Dermis microvascular lymphatic vessel endothelial cell (primary cell): ENCODE measurements at regions not wholly inside any gene's neighbourhood (a gene's known extent, or its start where the extent isn't known, plus 50 kb on each side); places are given as distances from the start of the nearest gene placed in this dataset.

Experiments
- DNase-seq, 2 donors: peaks; one replicate each; pipeline versions ENCODE4 v3.0.0 to v3.0.0-alpha.2; 2010; ENCODE audit warnings: low read depth in 2 of 2

DNA sequence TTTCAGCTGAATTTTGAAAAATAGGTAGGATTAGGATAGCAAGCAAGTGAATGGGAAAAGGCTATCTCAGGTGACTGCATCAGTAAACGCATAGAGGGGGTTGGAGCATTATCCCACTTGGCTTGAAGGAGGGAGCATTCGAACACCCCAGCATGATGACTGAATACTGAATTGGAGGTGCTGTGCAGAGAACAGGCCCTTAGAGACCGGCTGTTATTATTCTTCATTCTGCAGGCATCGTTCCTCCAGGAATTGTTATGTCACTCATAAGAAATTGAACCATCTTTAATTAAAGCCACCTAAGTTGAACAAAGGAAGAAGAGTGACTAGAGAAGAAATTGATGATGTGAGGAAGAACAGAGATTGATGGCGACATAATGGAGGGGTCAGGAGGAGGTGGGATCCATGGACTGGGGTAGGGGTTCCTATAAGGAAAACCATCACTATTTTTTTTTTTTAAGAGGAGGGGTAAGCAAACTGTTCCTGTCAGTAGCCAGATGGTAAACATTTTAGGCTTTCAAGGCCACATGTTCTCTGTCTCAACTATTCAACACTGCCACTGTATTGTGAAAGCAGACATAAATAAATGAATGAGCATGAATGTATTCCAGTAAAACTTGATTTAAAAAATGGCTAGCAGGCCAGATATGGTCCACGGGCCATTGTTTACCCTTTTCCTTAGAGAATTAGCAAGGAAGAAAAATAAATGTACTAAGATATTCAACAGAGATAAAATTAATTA is 264.7 kb upstream of the TAC1 start:
- no peak for DNase-seq

- no peak for DNase-seq
Observed at GRCh38 chr7:97468493-97468892, 263.4 kb upstream of the TAC1 start.

- no peak for DNase-seq
Observed at GRCh38 chr7:97470726-97471125, 261.2 kb upstream of the TAC1 start.

DNA sequence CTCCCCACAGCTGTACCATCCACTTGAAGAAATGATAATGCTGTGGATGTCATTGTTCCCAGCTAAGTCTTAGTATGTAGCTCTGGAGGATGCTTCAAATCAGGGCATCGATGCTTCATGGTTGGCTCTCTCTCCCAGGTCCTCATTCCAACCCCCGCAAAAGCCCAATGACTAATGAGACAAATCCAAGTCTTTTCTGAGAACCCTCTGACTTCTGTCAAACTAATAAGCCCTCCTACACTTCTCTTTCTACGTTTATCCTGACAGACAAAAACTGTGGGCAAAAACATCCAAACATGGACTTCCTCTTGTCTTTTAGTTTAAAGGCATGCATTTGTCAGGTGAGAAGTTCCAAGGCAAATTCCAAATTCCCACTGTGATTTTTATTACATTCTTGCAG is 260.4 kb upstream of the TAC1 start:
- DNase-seq, result no peak

DNA sequence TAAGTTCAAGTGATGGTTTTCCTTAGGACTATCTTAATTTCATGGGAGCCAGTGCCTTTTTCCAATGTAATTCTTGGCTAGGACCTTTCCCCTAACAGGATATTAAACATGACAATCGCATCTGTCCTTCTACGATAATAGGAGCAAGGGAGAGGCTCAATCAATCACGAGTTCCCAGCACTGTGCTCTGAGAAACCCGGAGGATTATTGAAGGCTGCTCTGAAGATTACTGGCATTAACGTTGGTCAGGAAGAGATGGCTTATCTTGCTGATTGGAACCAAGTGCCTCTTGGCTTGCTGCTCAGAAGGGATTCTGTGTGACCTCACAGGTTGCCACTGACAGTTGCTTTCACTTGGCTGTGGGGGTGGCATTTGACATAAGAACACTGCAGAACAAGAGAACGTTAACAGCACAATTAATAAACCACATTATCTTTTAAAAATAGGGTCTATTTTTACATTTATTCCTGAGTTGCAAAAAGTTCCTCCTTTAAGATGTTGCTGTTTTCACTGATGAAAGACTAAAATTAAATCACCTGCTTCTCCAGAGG is 252.1 kb upstream of the TAC1 start:
- DNase-seq, result no peak

- no peak for DNase-seq
Observed at GRCh38 chr7:97480772-97481390, 251.0 kb upstream of the TAC1 start.

GRCh38 chr7:97495487-97495886 is 236.4 kb upstream of the TAC1 start:
- no peak for DNase-seq

DNA sequence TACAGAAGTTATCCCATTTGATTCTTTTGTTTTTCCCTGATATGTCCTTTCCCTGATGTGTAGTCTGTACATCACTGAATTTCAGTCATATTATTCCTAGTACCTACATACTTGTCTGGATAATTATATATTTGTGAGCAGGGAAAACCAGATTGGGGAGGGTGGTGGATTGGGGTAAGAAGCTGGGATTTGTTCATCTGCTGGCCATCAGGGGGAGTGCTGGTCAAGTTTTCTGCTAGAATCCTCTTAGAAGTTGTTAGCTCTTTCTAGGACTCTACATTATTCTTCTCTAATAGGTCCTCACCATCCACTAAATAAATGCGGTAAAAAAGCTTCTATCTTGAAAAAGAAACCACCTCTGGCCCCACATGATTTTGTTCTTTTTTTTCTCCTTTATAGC is 232.7 kb upstream of the TAC1 start:
- peak in 1 of 2 donors; percentile 2 for DNase-seq

DNA sequence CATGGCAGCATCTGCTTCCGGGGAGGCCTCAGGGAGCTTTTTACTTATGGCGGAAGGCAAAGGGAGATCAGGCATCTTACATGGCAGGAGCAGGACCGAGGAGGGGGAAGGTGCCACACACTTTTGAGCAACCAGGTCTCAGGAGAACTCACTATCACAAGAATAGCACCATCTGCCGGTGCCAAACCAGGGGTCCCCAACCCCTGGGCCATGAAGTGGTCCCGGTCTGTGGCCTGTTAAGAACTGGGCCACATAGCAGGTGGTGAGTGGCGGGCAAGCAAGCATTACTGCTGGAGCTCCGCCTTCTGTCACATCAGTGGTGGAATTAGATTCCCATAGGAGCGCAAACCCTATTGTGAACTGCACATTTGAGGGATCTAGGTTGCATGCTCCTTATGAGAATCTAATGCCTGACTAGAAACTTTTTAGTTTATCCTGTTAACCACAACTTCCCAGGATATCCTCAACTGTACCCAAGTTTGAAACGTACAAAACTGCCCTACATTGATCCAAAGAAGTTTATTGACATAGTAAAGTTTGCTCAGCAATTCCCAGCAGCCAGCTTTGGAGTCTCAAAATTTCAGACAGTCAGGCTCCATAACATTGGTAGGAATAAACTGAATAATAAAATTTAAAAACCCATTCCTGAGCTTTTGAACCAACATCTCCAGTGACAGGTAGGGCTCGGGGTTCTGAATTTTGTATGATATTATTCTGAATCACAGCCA is 228.4 kb upstream of the TAC1 start:
- no peak for DNase-seq

GRCh38 chr7:97506728-97507127 is 225.2 kb upstream of the TAC1 start:
- no peak for DNase-seq

GRCh38 chr7:97512441-97513207 is 219.3 kb upstream of the TAC1 start:
- no peak for DNase-seq

DNA sequence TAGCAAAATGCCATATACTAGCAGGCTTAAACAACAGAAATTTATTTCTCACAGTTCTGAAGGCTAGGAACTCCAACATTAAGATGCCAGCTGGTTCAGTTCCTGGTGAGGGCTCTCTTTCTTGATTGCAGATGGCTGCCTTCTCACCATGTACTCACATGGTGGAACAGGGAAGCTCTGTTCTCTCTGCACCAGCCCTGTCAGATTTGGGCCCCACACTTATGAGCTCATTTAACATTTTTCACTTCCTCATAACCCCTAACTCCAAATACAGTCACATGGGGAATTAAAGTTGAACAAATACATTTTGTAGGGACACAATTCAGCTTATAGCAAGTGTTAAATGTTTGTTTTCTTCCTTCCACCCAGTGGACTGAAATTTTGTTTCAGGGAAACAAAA is 218.6 kb upstream of the TAC1 start:
- DNase-seq, result no peak

- no peak for DNase-seq
Observed at GRCh38 chr7:97541188-97541587, 190.7 kb upstream of the TAC1 start.

- DNase-seq, result peak in 1 of 2 donors; percentile 6
Observed at GRCh38 chr7:97555857-97556421, 175.9 kb upstream of the TAC1 start.

GRCh38 chr7:97565665-97566064 is 166.2 kb upstream of the TAC1 start:
- no peak for DNase-seq

DNA sequence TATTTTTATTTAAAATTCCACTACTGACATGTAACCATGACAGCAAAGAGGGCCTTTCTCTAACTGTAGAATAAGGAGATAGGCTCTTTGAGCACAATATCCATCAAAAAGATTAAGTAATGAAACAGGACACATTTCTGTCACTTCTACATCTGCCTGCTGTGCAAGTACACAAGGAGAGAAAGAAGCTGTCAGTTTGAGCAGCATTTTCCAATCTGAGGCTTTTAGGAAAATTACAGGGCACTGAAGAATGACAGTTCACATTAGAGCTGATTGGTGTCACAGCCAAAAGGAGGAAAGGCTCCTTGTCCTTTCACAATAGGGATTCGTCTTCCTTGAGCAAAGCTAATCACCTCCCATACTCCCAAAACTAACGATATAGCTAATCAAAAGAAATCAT is 158.8 kb upstream of the TAC1 start:
- DNase-seq, result no peak

DNA sequence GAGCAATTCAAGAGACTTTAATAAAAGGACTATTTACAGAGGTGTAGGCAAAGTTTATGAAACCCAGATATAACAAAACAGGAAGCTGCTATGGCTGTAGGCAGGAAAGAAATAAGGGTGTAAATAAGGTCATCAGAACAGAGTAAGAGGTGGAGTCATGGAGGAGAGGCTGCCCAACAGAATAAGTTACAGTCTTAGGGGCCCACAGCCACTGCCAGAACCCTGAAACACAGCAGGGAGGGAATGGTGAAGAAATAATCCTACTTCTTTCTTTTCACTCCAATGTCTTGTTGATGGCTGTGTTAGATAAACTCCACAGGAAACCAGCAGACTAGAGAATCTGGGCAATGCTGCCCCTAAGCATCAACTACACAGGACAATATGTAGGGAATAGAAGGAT is 155.8 kb upstream of the TAC1 start:
- no peak for DNase-seq

GRCh38 chr7:97578225-97578624 is 153.7 kb upstream of the TAC1 start:
- DNase-seq, result no peak

GRCh38 chr7:97580205-97580604 is 151.7 kb upstream of the TAC1 start:
- DNase-seq, result no peak

DNA sequence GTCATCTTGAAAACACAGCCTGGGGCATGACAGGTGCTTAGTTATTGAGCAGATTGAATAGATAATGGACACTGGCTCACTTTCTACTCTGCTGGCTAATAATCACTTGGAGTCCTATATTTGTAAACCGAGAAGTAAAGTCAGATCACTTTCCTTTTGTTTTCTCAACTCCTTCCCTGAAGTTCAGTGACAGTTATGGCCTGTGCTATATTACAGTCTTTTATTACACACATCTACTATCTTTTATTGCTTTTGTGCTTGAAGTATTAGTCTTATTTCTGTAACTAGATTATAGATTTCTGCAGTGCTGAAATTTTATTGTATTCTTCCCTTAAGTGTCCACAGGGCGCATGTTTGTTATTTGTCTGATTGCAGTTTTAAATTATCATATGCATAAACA is 136.4 kb upstream of the TAC1 start:
- DNase-seq, result no peak

DNA sequence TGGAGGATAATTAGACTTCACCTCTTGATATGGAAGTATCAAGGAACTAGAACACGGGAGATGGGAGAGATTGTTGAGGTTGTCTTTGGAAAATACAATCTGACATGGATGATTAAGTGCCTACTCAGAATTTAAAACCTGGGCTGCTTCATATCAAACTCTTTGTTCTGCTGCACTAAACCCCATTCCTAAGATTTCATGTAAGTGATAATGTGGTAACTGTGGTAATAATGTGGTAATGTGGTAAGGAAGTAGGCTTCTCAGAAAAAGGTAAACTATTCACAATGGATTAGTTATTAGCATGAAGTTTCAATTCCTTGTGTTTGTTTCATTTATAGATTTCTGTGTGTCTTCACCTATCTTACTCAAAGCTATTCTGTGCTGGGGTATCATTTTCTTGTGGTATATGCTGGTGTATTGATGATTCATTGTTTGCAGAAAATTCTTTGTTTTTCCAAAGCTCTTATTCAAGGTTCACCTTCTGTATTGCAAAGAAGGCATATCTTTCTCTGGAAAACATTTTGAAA is 129.9 kb upstream of the TAC1 start:
- DNase-seq, result no peak
